ENCODE measurements at regions not wholly inside any gene's neighbourhood (a gene's known extent, or its start where the extent isn't known, plus 50 kb on each side); places are given as distances from the start of the nearest gene placed in this dataset. TPM values are rescaled to one million over a fixed set of nuclear protein-coding genes. Genes with fewer than 3 reads are reported as not detected.

Small RNAs in the stretch of these regions (microRNA-seq; reads per million reads assigned to microRNA genes)
- not detected for gene RNA5SP478 (ENCODE audit: insufficient read depth, insufficient read length)

Small RNAs in the stretch of these regions (small RNA-seq; reads per million reads assigned to genes)
- gene RNA5SP478: 0 reads per million in 5 experiments
